ENCODE measurements at regions not wholly inside any gene's neighbourhood (a gene's known extent, or its start where the extent isn't known, plus 50 kb on each side); places are given as distances from the start of the nearest gene placed in this dataset.

DNA sequence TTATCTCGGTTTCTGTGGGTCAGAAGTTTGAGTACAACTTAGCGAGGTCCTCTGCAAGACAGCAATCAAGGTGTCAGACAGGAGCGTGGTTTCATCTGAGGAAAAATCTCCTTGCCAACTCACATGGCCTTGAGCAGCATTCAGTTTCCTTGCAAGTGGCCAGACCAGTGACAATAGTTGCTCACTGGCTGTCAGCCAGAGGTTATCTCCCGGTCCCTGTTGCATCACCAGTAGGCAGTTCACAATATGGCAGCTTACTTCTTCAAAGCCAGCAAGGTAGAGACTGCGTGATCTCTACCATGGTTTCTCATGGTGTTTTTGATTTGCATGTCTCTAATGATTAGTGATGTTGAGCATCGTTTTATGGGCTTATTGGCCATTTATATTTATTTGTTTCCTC lies 143.8 kb upstream of the DAAM1 start:
- TF ChIP-seq, protein P1, sequence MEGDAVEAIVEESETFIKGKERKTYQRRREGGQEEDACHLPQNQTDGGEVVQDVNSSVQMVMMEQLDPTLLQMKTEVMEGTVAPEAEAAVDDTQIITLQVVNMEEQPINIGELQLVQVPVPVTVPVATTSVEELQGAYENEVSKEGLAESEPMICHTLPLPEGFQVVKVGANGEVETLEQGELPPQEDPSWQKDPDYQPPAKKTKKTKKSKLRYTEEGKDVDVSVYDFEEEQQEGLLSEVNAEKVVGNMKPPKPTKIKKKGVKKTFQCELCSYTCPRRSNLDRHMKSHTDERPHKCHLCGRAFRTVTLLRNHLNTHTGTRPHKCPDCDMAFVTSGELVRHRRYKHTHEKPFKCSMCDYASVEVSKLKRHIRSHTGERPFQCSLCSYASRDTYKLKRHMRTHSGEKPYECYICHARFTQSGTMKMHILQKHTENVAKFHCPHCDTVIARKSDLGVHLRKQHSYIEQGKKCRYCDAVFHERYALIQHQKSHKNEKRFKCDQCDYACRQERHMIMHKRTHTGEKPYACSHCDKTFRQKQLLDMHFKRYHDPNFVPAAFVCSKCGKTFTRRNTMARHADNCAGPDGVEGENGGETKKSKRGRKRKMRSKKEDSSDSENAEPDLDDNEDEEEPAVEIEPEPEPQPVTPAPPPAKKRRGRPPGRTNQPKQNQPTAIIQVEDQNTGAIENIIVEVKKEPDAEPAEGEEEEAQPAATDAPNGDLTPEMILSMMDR (IDR thresholded peaks at IDR 0.05) = no peak
- TF ChIP-seq EP300 (IDR thresholded peaks at IDR 0.05) = no peak
- TF ChIP-seq POLR2AphosphoS5 (IDR thresholded peaks at IDR 0.05) = no peak
- no peak for TF ChIP-seq POLR2A (IDR thresholded peaks at IDR 0.05; ENCODE audit: low read depth)
